Liver (tissue), 8 donors: ENCODE measurements at regions not wholly inside any gene's neighbourhood (a gene's known extent, or its start where the extent isn't known, plus 50 kb on each side); places are given as distances from the start of the nearest gene placed in this dataset.
"Not testable (repeated sequence)": the region's sequence is repeated elsewhere in the genome, so short reads cannot be mapped to it uniquely, and the experiment has no call there.

Experiments
- DNase-seq: peaks from one replicate; pipeline ENCODE4 v3.0.0-alpha.2; 2017; ENCODE audit warnings: low spot score
- H3K27ac ChIP-seq, 2 donors: one replicate each; pipeline ENCODE4 v1.7.0; 2013; ENCODE audit warnings: inconsistent platforms in 2 of 2, low read length in 2 of 2, control low read depth in 1 of 2, low read depth in 1 of 2, mild to moderate bottlenecking in 1 of 2
- H3K27me3 ChIP-seq, 4 donors: one replicate each; pipeline versions ENCODE4 v1.6.1 to v1.7.0; 2013; ENCODE audit warnings: low read length in 3 of 4, inconsistent platforms in 1 of 4, mild to moderate bottlenecking in 1 of 4, moderate library complexity in 1 of 4; ENCODE audit not compliant: control insufficient read depth in 4 of 4, insufficient read depth in 4 of 4
- H3K36me3 ChIP-seq, 4 donors: one replicate each; pipeline versions ENCODE4 v1.6.1 to v1.7.0; 2013; ENCODE audit warnings: low read length in 3 of 4, mild to moderate bottlenecking in 3 of 4, low read depth in 1 of 4, moderate library complexity in 1 of 4; ENCODE audit not compliant: control insufficient read depth in 4 of 4, insufficient read depth in 3 of 4
- H3K4me1 ChIP-seq, 4 donors: one replicate each; pipeline versions ENCODE4 v1.6.1 to v1.7.0; 2013; ENCODE audit warnings: low read length in 3 of 4, mild to moderate bottlenecking in 3 of 4, moderate library complexity in 1 of 4; ENCODE audit not compliant: control insufficient read depth in 4 of 4, insufficient read depth in 4 of 4
- H3K4me3 ChIP-seq, 3 donors: one replicate each; pipeline versions ENCODE4 v1.6.1 to v1.7.0; 2013; ENCODE audit warnings: low read length in 3 of 3, control low read depth in 1 of 3, low read depth in 1 of 3, mild to moderate bottlenecking in 1 of 3
- H3K9ac ChIP-seq, 2 donors: one replicate each; pipeline ENCODE4 v1.7.0; 2013; ENCODE audit warnings: low read length in 2 of 2, mild to moderate bottlenecking in 2 of 2, moderate library complexity in 2 of 2, control low read depth in 1 of 2, low read depth in 1 of 2
- H3K9me3 ChIP-seq, 4 donors: one replicate each; pipeline versions ENCODE4 v1.6.1 to v1.7.0; 2013; ENCODE audit warnings: low read length in 3 of 4; ENCODE audit not compliant: control insufficient read depth in 4 of 4
- ATF3 ChIP-seq: IDR thresholded peaks from 2 replicates; pipeline ENCODE4 v1.6.1; 2016; ENCODE audit warnings: antibody characterized with exemption
- CTCF ChIP-seq: fragments of 150-350 bp; IDR thresholded peaks from 2 replicates; pipeline ENCODE4 v1.5.1; 2017; ENCODE audit warnings: improper control_type of control experiment, low read depth, low read length; ENCODE audit not compliant: missing input control
- FOXA1 ChIP-seq: IDR thresholded peaks from 2 replicates; pipeline ENCODE4 v1.6.1; 2016; ENCODE audit warnings: antibody characterized with exemption
- FOXA2 ChIP-seq: IDR thresholded peaks from 2 replicates; pipeline ENCODE4 v1.6.1; 2016; ENCODE audit warnings: antibody characterized with exemption
- GABPA ChIP-seq, 2 donors: IDR thresholded peaks in 1 of 2; conservative IDR thresholded peaks in 1 of 2; 2 replicates each; pipeline ENCODE4 v1.6.1; 2016; ENCODE audit warnings: antibody characterized with exemption in 2 of 2, mild to moderate bottlenecking in 1 of 2, moderate library complexity in 1 of 2
- HNF4A ChIP-seq, 2 donors: conservative IDR thresholded peaks; 2 replicates each; pipeline ENCODE4 v1.6.1; 2016; ENCODE audit warnings: antibody characterized with exemption in 2 of 2, mild to moderate bottlenecking in 2 of 2
- HNF4G ChIP-seq: IDR thresholded peaks from 2 replicates; pipeline ENCODE4 v1.6.1; 2016; ENCODE audit warnings: antibody characterized with exemption
- JUND ChIP-seq, 2 donors: IDR thresholded peaks; 2 replicates each; pipeline ENCODE4 v1.6.1; 2016; ENCODE audit warnings: antibody characterized with exemption in 2 of 2
- NR2F2 ChIP-seq: IDR thresholded peaks from 2 replicates; pipeline ENCODE4 v1.6.1; 2016; ENCODE audit warnings: antibody characterized with exemption
- RAD21 ChIP-seq, 2 donors: IDR thresholded peaks; 2 replicates each; pipeline ENCODE4 v1.6.1; 2016; ENCODE audit warnings: antibody characterized with exemption in 2 of 2, mild to moderate bottlenecking in 2 of 2
- REST ChIP-seq: IDR thresholded peaks from 2 replicates; pipeline ENCODE4 v1.6.1; 2016; ENCODE audit warnings: antibody characterized with exemption, mild to moderate bottlenecking
- SP1 ChIP-seq: IDR thresholded peaks from 2 replicates; pipeline ENCODE4 v1.6.1; 2018; ENCODE audit warnings: antibody characterized with exemption, mild to moderate bottlenecking
- TAF1 ChIP-seq: conservative IDR thresholded peaks from 2 replicates; pipeline ENCODE4 v1.6.1; 2016; ENCODE audit warnings: antibody characterized with exemption, mild to moderate bottlenecking
- YY1 ChIP-seq: IDR thresholded peaks from 2 replicates; pipeline ENCODE4 v1.6.1; 2016; ENCODE audit warnings: antibody characterized with exemption, mild to moderate bottlenecking
- ZBTB33 ChIP-seq: IDR thresholded peaks from 2 replicates; pipeline ENCODE4 v1.6.1; 2016; ENCODE audit warnings: antibody characterized with exemption
- WGBS: extraction: QIAGEN DNeasy Blood & Tissue Kit; methylation state at CpG from one replicate; pipeline ENCODE4 v1.1.7; 2013; 5-methylcytosine and 5-hydroxymethylcytosine counted together
- TF ChIP-seq, protein P1 (sequence below): IDR thresholded peaks from 2 replicates; pipeline ENCODE4 v1.6.1; 2016; ENCODE audit warnings: antibody characterized with exemption
- donor health status: healthy.
- donor health status: healthy.
- donor health status: healthy.
- donor health status: healthy.
- donor health status: healthy.

- no peak overlapping the region for H3K4me3 ChIP-seq
- 74% methylated on average over 11 of the region's 11 CpGs for WGBS
- no peaks in the 10 kb centered on the region for H3K36me3 ChIP-seq
- H3K27ac ChIP-seq = no peak overlapping the region
- no peaks in the 10 kb centered on the region for H3K4me1 ChIP-seq
- no peak overlapping the region for H3K9ac ChIP-seq
- H3K27me3 ChIP-seq = no peaks in the 10 kb centered on the region
- no peak for TF ChIP-seq FOXA2
- TF ChIP-seq CTCF = no peak
- no peak for TF ChIP-seq ZBTB33
- TF ChIP-seq HNF4A (conservative IDR thresholded peaks at IDR 0.05) = no peak
- TF ChIP-seq NR2F2 = no peak
- TF ChIP-seq TAF1 = no peak
- no peak for TF ChIP-seq FOXA1
- no peak for TF ChIP-seq JUND (IDR thresholded peaks at IDR 0.05)
- TF ChIP-seq RAD21 (IDR thresholded peaks at IDR 0.05) = no peak
- TF ChIP-seq REST = no peak
- no peak for TF ChIP-seq HNF4G
- no peak for TF ChIP-seq YY1
- no peak for TF ChIP-seq ATF3
- TF ChIP-seq, protein P1, sequence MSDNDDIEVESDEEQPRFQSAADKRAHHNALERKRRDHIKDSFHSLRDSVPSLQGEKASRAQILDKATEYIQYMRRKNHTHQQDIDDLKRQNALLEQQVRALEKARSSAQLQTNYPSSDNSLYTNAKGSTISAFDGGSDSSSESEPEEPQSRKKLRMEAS = no peak
- no peak for TF ChIP-seq SP1
- TF ChIP-seq GABPA (IDR thresholded peaks at IDR 0.05 in 1 of 2, conservative IDR thresholded peaks at IDR 0.05 in 1 of 2) = no peak
- no peak for DNase-seq
- H3K9me3 ChIP-seq = peaks cover 0 to 11% (median 7%) of the 10 kb centered on the region in 4 donors
Observed at GRCh38 chr7:63106506-63107388, 891.9 kb upstream of the ZNF722 start.

GRCh38 chr7:63111511-63111910, 887.1 kb upstream of the ZNF722 start:
- H3K9ac ChIP-seq, DNase-seq, H3K4me3 ChIP-seq, H3K27ac ChIP-seq, H3K36me3 ChIP-seq, H3K27me3 ChIP-seq, H3K4me1 ChIP-seq: not testable (repeated sequence)
- 69% methylated on average over 7 of the region's 7 CpGs for WGBS
- peaks cover 0 to 21% (median 10%) of the 10 kb centered on the region in 4 donors for H3K9me3 ChIP-seq
